ENCODE measurements at regions not wholly inside any gene's neighbourhood (a gene's known extent, or its start where the extent isn't known, plus 50 kb on each side); places are given as distances from the start of the nearest gene placed in this dataset.

DNA sequence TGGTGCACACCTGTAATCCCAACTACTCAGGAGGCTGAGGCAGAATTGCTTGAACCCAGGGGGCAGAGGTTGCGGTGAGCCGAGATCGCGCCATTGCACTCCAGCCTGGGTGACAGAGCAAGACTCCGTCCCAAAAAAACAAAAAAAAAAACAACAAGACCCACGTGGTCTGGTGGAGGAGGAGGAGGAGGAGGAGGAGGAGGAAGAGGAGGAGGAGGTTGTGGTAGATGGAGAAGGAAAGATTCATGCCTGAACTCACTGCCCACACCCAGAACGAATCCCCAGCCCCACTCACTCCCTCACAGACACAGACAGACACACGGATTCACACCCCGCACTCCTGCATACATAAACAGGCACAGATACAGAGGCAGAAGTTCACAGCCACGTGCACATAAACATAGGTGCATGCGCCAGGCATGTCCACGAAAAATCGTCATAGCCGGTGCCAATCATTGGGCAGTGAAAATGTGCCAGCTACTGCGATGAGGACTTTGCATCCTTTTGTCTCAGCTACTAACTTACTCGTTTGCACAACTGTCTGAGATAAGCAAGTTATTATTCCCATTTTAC lies 138.5 kb downstream of the WSCD1 start:
- DNase-seq, result no peak

DNA sequence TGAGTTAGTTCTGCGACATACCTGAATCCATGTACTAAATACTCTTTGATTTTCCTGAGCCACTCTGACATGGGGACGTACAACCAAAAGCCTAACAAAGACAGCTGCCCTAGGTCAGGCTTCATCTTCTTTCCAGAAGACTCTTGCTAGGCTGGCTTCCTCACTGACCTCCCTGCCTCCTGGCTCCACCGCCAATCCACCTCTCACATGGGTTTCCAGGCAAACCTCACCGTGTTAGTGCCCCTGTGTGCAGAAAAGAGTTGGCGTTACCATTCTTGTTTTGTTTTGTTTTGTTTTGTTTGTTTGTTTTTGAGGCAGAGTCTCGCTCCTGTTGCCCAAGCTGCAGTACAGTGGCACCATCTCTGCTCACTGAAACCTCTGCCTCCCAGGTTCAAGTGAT lies 135.3 kb downstream of the WSCD1 start:
- no peak for DNase-seq

DNA sequence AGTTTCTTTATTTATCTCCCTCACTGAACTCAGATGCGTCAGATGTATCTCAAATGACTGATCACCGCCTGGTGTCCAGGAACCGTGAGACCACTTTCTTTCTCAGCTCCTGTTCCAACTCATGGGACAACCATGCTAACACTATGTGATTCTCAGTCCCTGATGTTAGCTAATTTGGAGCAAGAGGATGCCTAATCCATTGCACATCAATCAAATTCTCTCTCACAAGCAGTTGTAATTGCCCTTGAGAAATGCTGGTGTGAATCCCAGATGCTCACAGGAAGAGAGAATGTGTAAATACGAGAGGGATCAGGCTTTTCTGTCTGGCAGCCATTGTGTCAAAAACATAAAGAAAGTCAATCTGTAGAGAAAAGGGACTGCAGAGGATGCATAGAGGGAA lies 134.9 kb downstream of the WSCD1 start:
- no peak for DNase-seq

DNA sequence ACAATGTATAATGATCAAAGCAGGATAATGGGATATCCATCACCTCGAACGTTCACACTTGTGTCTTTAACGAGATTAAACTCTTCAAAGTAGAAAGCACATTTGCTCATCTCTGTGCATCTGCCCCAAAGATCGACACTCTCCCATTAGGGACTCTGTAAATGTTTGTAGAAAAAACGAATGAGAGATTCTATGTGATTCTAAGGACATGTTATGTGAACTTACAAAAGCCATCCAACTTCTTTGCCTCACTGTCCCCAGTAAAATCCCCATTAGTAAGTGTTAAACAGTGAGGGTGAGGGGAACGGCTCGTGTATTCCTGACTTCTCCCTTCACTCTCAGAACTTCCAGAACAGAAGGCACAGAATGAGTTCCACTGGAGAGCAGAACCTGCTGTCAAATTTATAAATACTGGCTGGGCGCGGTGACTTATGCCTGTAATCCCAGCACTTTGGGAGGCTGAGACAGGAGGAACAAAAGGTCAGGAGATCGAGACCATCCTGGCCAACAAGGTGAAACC lies 134.1 kb downstream of the WSCD1 start:
- DNase-seq, result no peak

DNA sequence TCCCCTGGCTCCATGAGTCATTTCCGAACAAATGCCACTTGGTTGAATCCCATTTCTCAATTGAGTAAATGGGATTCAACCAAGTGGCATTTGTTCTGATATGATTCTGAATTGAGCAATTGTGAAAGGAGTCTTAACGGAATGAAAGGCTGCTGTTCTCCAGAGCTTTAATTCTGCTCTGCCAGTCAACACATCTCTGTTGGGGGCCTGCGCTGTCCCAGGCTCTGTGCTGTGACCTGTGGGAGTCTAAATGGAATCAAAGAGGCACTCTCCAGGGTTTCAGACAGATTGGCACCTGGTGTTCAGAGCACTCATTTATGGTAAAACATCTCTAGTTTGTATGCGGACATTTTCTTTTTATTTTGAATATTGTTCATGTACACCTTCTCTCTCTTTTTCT lies 126.2 kb downstream of the WSCD1 start:
- no peak for DNase-seq

DNA sequence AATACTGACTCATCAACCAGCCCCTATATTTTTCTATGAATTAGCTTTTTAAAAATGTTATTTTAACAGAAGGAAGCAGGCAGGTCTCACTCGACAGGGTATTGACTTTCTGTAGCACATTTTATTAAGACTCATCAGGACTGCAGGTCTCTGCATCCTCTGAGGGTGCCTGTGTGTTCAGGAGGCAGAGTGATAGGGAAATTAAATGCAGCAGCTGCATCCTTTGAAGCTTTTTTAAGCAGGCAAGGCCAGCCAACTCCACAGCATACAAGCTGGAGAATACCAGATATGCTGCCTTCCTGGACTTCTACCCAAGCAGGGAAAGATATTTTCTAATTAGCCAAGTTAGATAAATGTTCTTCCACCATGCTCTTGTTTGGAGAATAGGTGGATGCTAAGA lies 124.9 kb downstream of the WSCD1 start:
- DNase-seq, result no peak

DNA sequence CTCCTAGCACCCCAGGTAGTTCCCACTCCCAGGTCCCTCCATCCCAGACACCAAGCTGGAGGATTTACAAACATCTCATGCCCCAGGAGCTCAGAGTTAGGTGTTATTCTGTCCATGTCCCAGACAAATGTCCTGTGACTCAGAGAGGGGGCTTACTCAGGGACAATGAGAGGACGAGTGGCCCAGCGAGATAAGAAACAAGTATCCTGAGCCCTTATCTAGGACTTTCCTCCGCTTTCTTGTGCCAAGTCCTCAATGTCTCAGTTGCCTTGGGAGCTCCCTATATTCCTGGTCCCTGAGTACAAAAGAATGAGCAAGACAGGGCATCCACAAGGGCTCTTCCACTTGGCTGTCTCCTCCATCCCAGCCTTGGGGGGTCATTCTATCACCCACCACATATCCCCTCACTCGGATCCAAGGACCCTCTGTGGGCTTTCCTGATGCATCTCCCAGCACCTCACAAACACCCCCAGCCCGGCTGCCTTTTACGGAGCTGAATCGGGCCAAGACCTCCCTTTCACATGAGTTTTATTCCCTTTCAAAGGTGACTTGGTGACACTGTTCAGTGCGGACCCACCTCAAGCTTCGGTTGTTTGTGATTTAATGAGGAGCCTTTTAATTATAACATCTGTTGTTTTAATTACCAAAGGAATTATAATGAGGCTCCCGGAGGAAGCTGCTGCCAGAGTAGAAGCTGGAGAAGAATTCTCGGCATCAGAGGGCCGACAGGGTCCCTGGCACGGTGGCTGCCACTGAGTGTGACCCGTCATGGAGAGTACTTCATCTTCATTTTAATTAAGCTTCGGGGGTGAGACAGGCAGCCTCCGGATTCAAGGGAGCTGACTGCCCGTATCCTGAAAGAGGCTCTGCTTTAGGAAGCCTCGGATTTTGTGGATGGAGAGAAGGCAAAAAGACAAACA lies 121.5 kb downstream of the WSCD1 start:
- no peak for DNase-seq

DNA sequence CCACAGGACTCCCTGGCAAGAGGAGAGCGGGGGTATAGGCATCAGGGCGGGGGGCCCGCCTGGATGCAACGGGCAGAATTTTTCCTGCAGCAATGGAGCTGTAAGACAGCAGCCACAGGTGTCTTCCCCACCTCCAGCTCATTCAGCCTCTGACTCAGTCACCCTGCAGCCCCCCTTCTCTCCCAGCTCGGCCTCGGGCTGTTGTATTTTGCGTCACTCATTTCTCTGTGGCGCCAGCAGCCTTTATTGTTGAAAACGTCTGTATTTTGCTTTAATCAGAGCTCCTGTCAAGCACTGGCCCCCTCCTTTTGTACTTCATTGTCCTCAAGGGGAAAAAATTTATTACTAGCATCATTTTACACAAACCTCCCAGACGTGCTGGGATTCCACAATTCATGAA lies 117.7 kb downstream of the WSCD1 start:
- no peak for DNase-seq

DNA sequence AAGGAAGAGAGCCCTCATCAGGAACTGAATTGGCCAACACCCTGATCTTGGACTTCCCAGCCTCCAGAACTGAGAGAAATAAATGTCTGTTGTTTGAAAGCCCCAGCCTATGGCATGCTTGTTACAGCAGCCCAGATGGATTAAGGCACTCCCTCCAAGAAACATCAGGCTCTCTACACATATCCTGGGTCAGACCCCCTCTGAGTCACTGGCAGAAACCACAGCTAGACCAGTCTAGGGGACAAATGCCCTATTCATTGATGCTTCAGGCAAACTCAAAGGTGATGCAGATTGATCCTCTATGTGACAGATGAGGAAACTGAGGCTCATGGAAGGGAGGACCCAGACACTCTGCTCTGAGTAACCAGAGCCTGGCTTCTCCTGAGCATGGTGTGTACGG lies 116.8 kb downstream of the WSCD1 start:
- no peak for DNase-seq

DNA sequence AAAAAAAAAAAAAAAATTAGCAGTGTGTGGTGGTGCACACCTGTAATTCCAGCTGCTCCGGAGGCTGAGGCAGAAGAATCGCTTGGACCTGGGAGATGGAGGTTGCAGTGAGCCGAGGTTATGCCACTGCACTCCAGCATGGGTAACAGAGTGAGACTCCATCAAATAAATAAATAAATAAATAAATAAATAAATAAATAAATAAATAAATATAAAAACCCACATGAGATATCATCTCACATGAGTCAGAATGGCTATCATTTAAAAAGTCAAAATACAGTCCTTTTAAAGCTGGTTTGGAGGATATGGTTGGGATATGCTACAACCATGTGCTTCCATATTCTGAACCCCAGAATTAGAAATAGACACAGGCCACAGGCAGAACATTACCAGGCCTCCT lies 114.3 kb downstream of the WSCD1 start:
- no peak for DNase-seq

DNA sequence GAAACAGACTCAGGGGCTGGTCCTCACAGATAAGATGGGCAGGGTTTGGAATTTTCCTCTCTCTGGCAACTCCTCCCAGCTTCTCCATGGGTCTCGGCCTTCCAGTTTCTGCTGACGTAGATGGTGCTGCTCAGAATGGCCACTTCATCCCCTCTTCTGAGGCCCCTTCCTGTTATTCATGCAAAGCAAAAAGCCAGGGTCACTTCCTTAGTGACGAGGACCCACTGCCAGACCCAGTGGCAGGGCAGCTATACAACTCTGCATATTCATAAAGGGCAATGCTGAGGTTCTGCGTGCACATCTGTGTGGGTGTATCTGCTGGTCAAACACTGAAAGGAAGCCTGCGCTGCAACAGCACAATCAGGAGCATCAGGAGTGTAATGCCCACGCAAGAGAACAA lies 108.8 kb downstream of the WSCD1 start:
- DNase-seq, result no peak

DNA sequence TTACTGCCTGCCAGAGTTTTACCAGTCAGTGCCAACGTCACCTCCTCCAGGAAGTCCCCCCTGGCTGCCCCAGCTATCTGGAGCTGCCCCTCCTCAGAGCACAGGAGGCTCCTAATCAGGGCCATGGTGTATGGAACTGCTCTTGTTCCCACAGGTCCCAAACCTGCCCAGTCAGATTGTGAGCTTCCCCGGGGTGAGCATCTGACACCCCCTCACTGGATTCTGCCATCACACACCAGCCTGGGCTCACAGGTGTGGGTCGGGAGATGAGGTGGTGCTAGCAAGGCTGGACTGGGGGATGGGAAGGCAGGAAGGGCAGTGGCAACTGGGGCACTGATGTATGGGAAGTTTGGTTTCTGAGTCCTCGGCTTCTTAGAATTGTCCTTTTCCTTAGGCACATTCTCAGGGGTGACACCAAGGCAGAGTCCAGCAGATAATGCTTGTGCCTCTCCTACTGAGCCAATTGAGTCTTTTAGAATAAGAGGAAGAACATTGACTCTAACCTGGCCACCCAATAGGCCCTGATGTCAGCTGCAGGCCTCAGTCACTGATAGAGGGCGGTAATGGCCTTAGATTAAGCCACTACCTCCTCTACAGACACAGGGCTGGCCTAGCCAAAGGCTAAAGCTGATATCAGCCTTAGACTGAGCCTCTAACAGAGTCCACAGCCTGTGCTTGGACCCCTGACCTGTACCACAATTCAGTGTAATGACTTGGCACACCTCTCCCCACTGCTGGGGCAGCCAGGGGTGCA lies 107.9 kb downstream of the WSCD1 start:
- DNase-seq, result no peak
